ENCODE measurements at regions not wholly inside any gene's neighbourhood (a gene's known extent, or its start where the extent isn't known, plus 50 kb on each side); places are given as distances from the start of the nearest gene placed in this dataset.

- DNase-seq (ENCODE audit: extremely low spot score): no peak
- TF ChIP-seq HDGF (IDR thresholded peaks at IDR 0.05; ENCODE audit: borderline replicate concordance) (no peak), FOXM1 (IDR thresholded peaks at IDR 0.05; ENCODE audit: borderline replicate concordance) (no peak), FOXA1 (IDR thresholded peaks at IDR 0.05) (no peak), ARNT (IDR thresholded peaks at IDR 0.05) (no peak), SP1 (IDR thresholded peaks at IDR 0.05) (no peak), BHLHE40 (IDR thresholded peaks at IDR 0.05; ENCODE audit: borderline replicate concordance) (no peak), NFRKB (IDR thresholded peaks at IDR 0.05) (no peak), PKNOX1 (IDR thresholded peaks at IDR 0.05) (no peak), ELF4 (IDR thresholded peaks at IDR 0.05) (no peak), LEF1 (IDR thresholded peaks at IDR 0.05; ENCODE audit: borderline replicate concordance) (no peak), TARDBP (IDR thresholded peaks at IDR 0.05) (no peak)
- CTCF ChIA-PET: no interaction called here
- POLR2A ChIA-PET: no interaction called here
These were observed 515.2 kb upstream of the TENM4 start for GRCh38 chr11:79956061-79956460.

- DNase-seq (ENCODE audit: extremely low spot score): no peak
- ChIA-PET POLR2A (no interaction called here), CTCF (no interaction called here)
- TF ChIP-seq NFRKB (IDR thresholded peaks at IDR 0.05) (no peak), FOXA1 (IDR thresholded peaks at IDR 0.05) (no peak), SUZ12 (IDR thresholded peaks at IDR 0.05) (no peak), ELF4 (IDR thresholded peaks at IDR 0.05) (no peak), ARNT (IDR thresholded peaks at IDR 0.05) (no peak), FOXM1 (IDR thresholded peaks at IDR 0.05; ENCODE audit: borderline replicate concordance) (no peak), CTBP1 (IDR thresholded peaks at IDR 0.05; ENCODE audit: borderline replicate concordance) (no peak), PKNOX1 (IDR thresholded peaks at IDR 0.05) (no peak), L3MBTL2 (conservative IDR thresholded peaks at IDR 0.05) (no peak), LEF1 (IDR thresholded peaks at IDR 0.05; ENCODE audit: borderline replicate concordance) (no peak), FOXK2 (IDR thresholded peaks at IDR 0.05) (no peak), BHLHE40 (IDR thresholded peaks at IDR 0.05; ENCODE audit: borderline replicate concordance) (no peak), SP1 (IDR thresholded peaks at IDR 0.05) (no peak), ZNF384 (IDR thresholded peaks at IDR 0.05) (no peak), HDGF (IDR thresholded peaks at IDR 0.05; ENCODE audit: borderline replicate concordance) (no peak), TARDBP (IDR thresholded peaks at IDR 0.05) (no peak)
These were observed 512.8 kb upstream of the TENM4 start for GRCh38 chr11:79953629-79954028.

- POLR2A ChIA-PET: no interaction called here
- TF ChIP-seq HDGF (IDR thresholded peaks at IDR 0.05; ENCODE audit: borderline replicate concordance): no peak
- no peak for TF ChIP-seq ARNT (IDR thresholded peaks at IDR 0.05)
- TF ChIP-seq NFRKB (IDR thresholded peaks at IDR 0.05): no peak
- CTCF ChIA-PET: interaction anchor here (0.6 kb wide), 1 partner anchor 338 kb away, joined by 3 read pairs; no protein-coding TSS in a partner anchor
These were observed 509.9 kb upstream of the TENM4 start for GRCh38 chr11:79950741-79951140.

GRCh38 chr11:79950172-79950571 lies 509.3 kb upstream of the TENM4 start:
- CTCF ChIA-PET: no interaction called here
- no peak for TF ChIP-seq ELF4 (IDR thresholded peaks at IDR 0.05)
- no peak for TF ChIP-seq FOXA1 (IDR thresholded peaks at IDR 0.05)
- no peak for TF ChIP-seq LEF1 (IDR thresholded peaks at IDR 0.05; ENCODE audit: borderline replicate concordance)
- POLR2A ChIA-PET: no interaction called here
- no peak for DNase-seq (ENCODE audit: extremely low spot score)

More at GRCh38 chr11:79950741-79951140, 509.9 kb upstream of the TENM4 start:
- DNase-seq (ENCODE audit: extremely low spot score): no peak

- TF ChIP-seq L3MBTL2 (conservative IDR thresholded peaks at IDR 0.05) (no peak), FOXA1 (IDR thresholded peaks at IDR 0.05) (no peak), SP1 (IDR thresholded peaks at IDR 0.05) (no peak), FOXM1 (IDR thresholded peaks at IDR 0.05; ENCODE audit: borderline replicate concordance) (no peak), LEF1 (IDR thresholded peaks at IDR 0.05; ENCODE audit: borderline replicate concordance) (no peak), ELF4 (IDR thresholded peaks at IDR 0.05) (no peak), HDGF (IDR thresholded peaks at IDR 0.05; ENCODE audit: borderline replicate concordance) (no peak), CTBP1 (IDR thresholded peaks at IDR 0.05; ENCODE audit: borderline replicate concordance) (no peak), FOXK2 (IDR thresholded peaks at IDR 0.05) (no peak), SUZ12 (IDR thresholded peaks at IDR 0.05) (no peak), ARNT (IDR thresholded peaks at IDR 0.05) (no peak), ZNF384 (IDR thresholded peaks at IDR 0.05) (no peak)
- CTCF ChIA-PET: no interaction called here
These were observed 508.7 kb upstream of the TENM4 start for GRCh38 chr11:79949574-79949973.

GRCh38 chr11:79942646-79943045 lies 501.8 kb upstream of the TENM4 start:
- ChIA-PET POLR2A (no interaction called here), CTCF (no interaction called here)
- no peak for TF ChIP-seq CTBP1 (IDR thresholded peaks at IDR 0.05; ENCODE audit: borderline replicate concordance)
- no peak for DNase-seq (ENCODE audit: extremely low spot score)

More at GRCh38 chr11:79949574-79949973, 508.7 kb upstream of the TENM4 start:
- DNase-seq (ENCODE audit: extremely low spot score): no peak
- POLR2A ChIA-PET: no interaction called here

GRCh38 chr11:79942090-79942489 lies 501.3 kb upstream of the TENM4 start:
- DNase-seq (ENCODE audit: extremely low spot score): no peak
- TF ChIP-seq PKNOX1 (IDR thresholded peaks at IDR 0.05): no peak
- TF ChIP-seq FOXK2 (IDR thresholded peaks at IDR 0.05): no peak
- TF ChIP-seq NFRKB (IDR thresholded peaks at IDR 0.05): no peak
- TF ChIP-seq BHLHE40 (IDR thresholded peaks at IDR 0.05; ENCODE audit: borderline replicate concordance): no peak
- TF ChIP-seq ELF4 (IDR thresholded peaks at IDR 0.05): no peak
- CTCF ChIA-PET: no interaction called here
- POLR2A ChIA-PET: no interaction called here
